ENCODE measurements at regions not wholly inside any gene's neighbourhood (a gene's known extent, or its start where the extent isn't known, plus 50 kb on each side); places are given as distances from the start of the nearest gene placed in this dataset.

DNA sequence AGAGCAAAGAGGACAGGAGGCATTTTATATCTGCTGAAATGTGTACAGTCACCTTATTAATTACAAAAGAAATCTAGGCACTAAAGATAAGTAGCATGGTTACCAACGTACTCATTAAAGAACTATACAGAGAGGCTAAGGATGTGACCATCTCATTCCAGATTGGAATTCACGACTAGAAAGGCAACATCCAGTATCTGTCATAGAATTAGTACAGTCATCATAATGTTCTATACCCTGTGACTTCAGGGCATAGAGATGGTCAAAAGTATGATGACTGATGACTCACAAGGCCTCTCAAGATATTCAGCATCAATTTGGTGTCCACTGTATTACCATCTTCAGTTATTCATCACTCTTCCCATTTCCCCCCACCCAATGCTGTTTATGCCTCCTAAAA, 144.0 kb upstream of the PLEKHG7 start:
- TF ChIP-seq, protein P1, sequence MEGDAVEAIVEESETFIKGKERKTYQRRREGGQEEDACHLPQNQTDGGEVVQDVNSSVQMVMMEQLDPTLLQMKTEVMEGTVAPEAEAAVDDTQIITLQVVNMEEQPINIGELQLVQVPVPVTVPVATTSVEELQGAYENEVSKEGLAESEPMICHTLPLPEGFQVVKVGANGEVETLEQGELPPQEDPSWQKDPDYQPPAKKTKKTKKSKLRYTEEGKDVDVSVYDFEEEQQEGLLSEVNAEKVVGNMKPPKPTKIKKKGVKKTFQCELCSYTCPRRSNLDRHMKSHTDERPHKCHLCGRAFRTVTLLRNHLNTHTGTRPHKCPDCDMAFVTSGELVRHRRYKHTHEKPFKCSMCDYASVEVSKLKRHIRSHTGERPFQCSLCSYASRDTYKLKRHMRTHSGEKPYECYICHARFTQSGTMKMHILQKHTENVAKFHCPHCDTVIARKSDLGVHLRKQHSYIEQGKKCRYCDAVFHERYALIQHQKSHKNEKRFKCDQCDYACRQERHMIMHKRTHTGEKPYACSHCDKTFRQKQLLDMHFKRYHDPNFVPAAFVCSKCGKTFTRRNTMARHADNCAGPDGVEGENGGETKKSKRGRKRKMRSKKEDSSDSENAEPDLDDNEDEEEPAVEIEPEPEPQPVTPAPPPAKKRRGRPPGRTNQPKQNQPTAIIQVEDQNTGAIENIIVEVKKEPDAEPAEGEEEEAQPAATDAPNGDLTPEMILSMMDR (IDR thresholded peaks at IDR 0.05 in 2 of 3, conservative IDR thresholded peaks at IDR 0.05 in 1 of 3; ENCODE audit: borderline replicate concordance in 1 of 3, insufficient read depth in 1 of 3, low read depth in 2 of 3, low read length in 2 of 3) = no peak
- no peak for TF ChIP-seq SRF (IDR thresholded peaks at IDR 0.05; ENCODE audit: low read depth)
- no peak for TF ChIP-seq EZH2 (IDR thresholded peaks at IDR 0.05)
- TF ChIP-seq POLR2A (IDR thresholded peaks at IDR 0.05; ENCODE audit: borderline replicate concordance, extremely low read depth, insufficient read depth, insufficient read length) = no peak
- no peak for TF ChIP-seq YY1 (IDR thresholded peaks at IDR 0.05; ENCODE audit: extremely low read depth, insufficient replicate concordance, low read depth, low read length)

Data from HCT116 (cell line).